ENCODE measurements at regions not wholly inside any gene's neighbourhood (a gene's known extent, or its start where the extent isn't known, plus 50 kb on each side); places are given as distances from the start of the nearest gene placed in this dataset.

GRCh38 chr5:124884114-124884513 is 137.7 kb upstream of the ZNF608 start:
- no TSS peak for BruUV-seq (replicated peaks)
- DNase-seq (ENCODE audit: low read depth, low spot score): no peak
- H3K27ac ChIP-seq (ENCODE audit: control insufficient read depth, insufficient read depth): no peak overlapping the region
- no peak overlapping the region for H3K4me2 ChIP-seq (ENCODE audit: control insufficient read depth, insufficient read depth)
- no peaks in the 10 kb centered on the region for H4K20me1 ChIP-seq (ENCODE audit: control insufficient read depth, insufficient read depth)
- no peak overlapping the region for H3K4me3 ChIP-seq
- H2AFZ ChIP-seq (ENCODE audit: control insufficient read depth, low read depth, low read length): no peak overlapping the region
- intact Hi-C loops (cut with micrococcal nuclease; ENCODE audit: unreplicated experiment): no loop called here
- H3K36me3 ChIP-seq (ENCODE audit: control insufficient read depth in 2 of 2, insufficient read depth in 2 of 2, low read length in 1 of 2): no peaks in the 10 kb centered on the region
- no peak for FAIRE-seq
- ChIA-PET SMC1A (ENCODE audit: uncharacterized antibody, unreplicated experiment) (interaction anchor here (0.8 to 1.7 kb wide), 5 partner anchors 10 to 26 kb away, joined by 3 to 5 read pairs (median 3); no protein-coding TSS in a partner anchor), RAD21 (ENCODE audit: unreplicated experiment) (no interaction called here), CTCF (interaction anchor here (0.6 kb wide), 1 partner anchor 110 kb away, joined by 5 read pairs; no protein-coding TSS in a partner anchor), POLR2A (interaction anchor here (1.2 kb wide), 1 partner anchor 224 kb away, joined by 3 read pairs; no protein-coding TSS in a partner anchor)
- TF ChIP-seq LARP7 (IDR thresholded peaks at IDR 0.05) (no peak), YY1 (IDR thresholded peaks at IDR 0.05; ENCODE audit: low read depth, low read length) (no peak), RB1 (IDR thresholded peaks at IDR 0.05; ENCODE audit: borderline replicate concordance) (no peak), NFYA (IDR thresholded peaks at IDR 0.05; ENCODE audit: borderline replicate concordance, low read depth, low read length) (no peak), CHD1 (IDR thresholded peaks at IDR 0.05; ENCODE audit: low read depth, low read length) (no peak), SIN3A (IDR thresholded peaks at IDR 0.05; ENCODE audit: low read depth, low read length) (no peak), SRF (IDR thresholded peaks at IDR 0.05; ENCODE audit: low read depth in 2 of 2, low read length in 2 of 2) (no peak)
- no peaks in the 10 kb centered on the region for H3K27me3 ChIP-seq (replicated peaks in 1 of 2; ENCODE audit: control insufficient read depth in 2 of 2, insufficient read depth in 2 of 2, low read length in 1 of 2)
- no peaks in the 10 kb centered on the region for H3K79me2 ChIP-seq (ENCODE audit: control insufficient read depth, insufficient read depth, low read length)
- in situ Hi-C loops (cut with MboI): no loop called here
- ATAC-seq: no peak
- no peaks in the 10 kb centered on the region for H3K4me1 ChIP-seq (ENCODE audit: control insufficient read depth, insufficient read depth, low read length)
- H3K9me3 ChIP-seq (replicated peaks; ENCODE audit: control insufficient read depth, insufficient read depth, low read length): no peaks in the 10 kb centered on the region
- 73% methylated on average over 6 of the region's 6 CpGs for WGBS (ENCODE audit: insufficient coverage, insufficient replicate concordance, low lambda C conversion rate, missing lambda C conversion rate)
- no peak overlapping the region for H3K9ac ChIP-seq (ENCODE audit: control insufficient read depth, insufficient read depth, low read length)

- no peak overlapping the region for H3K4me3 ChIP-seq
- no peak for ATAC-seq
- SMC1A ChIA-PET (ENCODE audit: uncharacterized antibody, unreplicated experiment): interaction anchor here (0.8 to 2.1 kb wide), 8 partner anchors 10 to 226 kb away, joined by 3 to 7 read pairs (median 3); no protein-coding TSS in a partner anchor
- RAD21 ChIA-PET (ENCODE audit: unreplicated experiment): interaction anchor here (0.9 kb wide), 2 partner anchors 137 to 138 kb away, joined by 3 to 5 read pairs; no protein-coding TSS in a partner anchor
- no peak overlapping the region for H3K9ac ChIP-seq (ENCODE audit: control insufficient read depth, insufficient read depth, low read length)
- H3K27me3 ChIP-seq (replicated peaks in 1 of 2; ENCODE audit: control insufficient read depth in 2 of 2, insufficient read depth in 2 of 2, low read length in 1 of 2): no peaks in the 10 kb centered on the region
- no peak overlapping the region for H3K4me2 ChIP-seq (ENCODE audit: control insufficient read depth, insufficient read depth)
- CTCF ChIA-PET: interaction anchor here (1.4 kb wide), 1 partner anchor 14 kb away, joined by 3 read pairs; no protein-coding TSS in a partner anchor
- no peak for FAIRE-seq
- 69% methylated on average over 2 of the region's 2 CpGs for WGBS (ENCODE audit: insufficient coverage, insufficient replicate concordance, low lambda C conversion rate, missing lambda C conversion rate)
- H2AFZ ChIP-seq (ENCODE audit: control insufficient read depth, low read depth, low read length): no peak overlapping the region
- H3K27ac ChIP-seq (ENCODE audit: control insufficient read depth, insufficient read depth): no peak overlapping the region
- intact Hi-C loops (cut with micrococcal nuclease; ENCODE audit: unreplicated experiment): no loop called here
- H3K9me3 ChIP-seq (replicated peaks; ENCODE audit: control insufficient read depth, insufficient read depth, low read length): no peaks in the 10 kb centered on the region
- no peaks in the 10 kb centered on the region for H3K4me1 ChIP-seq (ENCODE audit: control insufficient read depth, insufficient read depth, low read length)
- in situ Hi-C loops (cut with MboI): no loop called here
- no peaks in the 10 kb centered on the region for H4K20me1 ChIP-seq (ENCODE audit: control insufficient read depth, insufficient read depth)
- no peaks in the 10 kb centered on the region for H3K79me2 ChIP-seq (ENCODE audit: control insufficient read depth, insufficient read depth, low read length)
- TF ChIP-seq CEBPZ (IDR thresholded peaks at IDR 0.05; ENCODE audit: low read depth, low read length) (no peak), RAD51 (IDR thresholded peaks at IDR 0.05) (no peak), ZNF274 (IDR thresholded peaks at IDR 0.05; ENCODE audit: insufficient read depth, insufficient read length) (no peak), PBX3 (IDR thresholded peaks at IDR 0.05; ENCODE audit: insufficient replicate concordance, low read depth, low read length) (no peak), POLR2A (IDR thresholded peaks at IDR 0.05; ENCODE audit: low read depth, low read length) (no peak), HDGF (IDR thresholded peaks at IDR 0.05) (no peak), TBL1XR1 (IDR thresholded peaks at IDR 0.05; ENCODE audit: low read depth, low read length) (no peak)
- no peak for DNase-seq (ENCODE audit: low read depth, low spot score)
- POLR2A ChIA-PET: interaction anchor here (1.0 kb wide), 1 partner anchor 9 kb away, joined by 3 read pairs; no protein-coding TSS in a partner anchor
- BruUV-seq (replicated peaks): no TSS peak
- H3K36me3 ChIP-seq (ENCODE audit: control insufficient read depth in 2 of 2, insufficient read depth in 2 of 2, low read length in 1 of 2): no peaks in the 10 kb centered on the region
Measured at GRCh38 chr5:124885490-124885889, 139.1 kb upstream of the ZNF608 start.

Data from GM12878 (cell line).